ENCODE measurements at regions not wholly inside any gene's neighbourhood (a gene's known extent, or its start where the extent isn't known, plus 50 kb on each side); places are given as distances from the start of the nearest gene placed in this dataset.

GRCh38 chr2:103103678-103104077 is 341.8 kb downstream of the TMEM182 start:
- DNase-seq: no peak

DNA sequence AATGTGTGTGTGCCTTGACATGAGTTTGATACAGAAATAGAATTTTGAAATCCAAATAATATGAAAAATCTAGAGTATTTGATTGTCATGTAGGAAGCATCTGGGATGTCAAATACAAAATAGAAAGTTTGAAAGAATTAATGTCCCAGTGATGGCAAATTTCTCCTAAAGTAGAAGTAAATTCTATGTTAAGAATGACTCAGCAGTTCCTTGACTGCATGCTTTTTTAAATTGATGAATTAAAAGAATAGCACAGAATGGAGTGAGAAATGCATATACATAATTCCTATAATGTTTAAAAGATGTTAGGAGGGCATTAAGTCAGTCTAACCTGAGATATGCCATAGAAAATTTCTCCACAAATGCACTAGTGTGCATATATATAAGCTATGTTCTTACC is 357.5 kb downstream of the TMEM182 start:
- no peak for DNase-seq

GRCh38 chr2:103121106-103121505 is 359.3 kb downstream of the TMEM182 start:
- no peak for DNase-seq

DNA sequence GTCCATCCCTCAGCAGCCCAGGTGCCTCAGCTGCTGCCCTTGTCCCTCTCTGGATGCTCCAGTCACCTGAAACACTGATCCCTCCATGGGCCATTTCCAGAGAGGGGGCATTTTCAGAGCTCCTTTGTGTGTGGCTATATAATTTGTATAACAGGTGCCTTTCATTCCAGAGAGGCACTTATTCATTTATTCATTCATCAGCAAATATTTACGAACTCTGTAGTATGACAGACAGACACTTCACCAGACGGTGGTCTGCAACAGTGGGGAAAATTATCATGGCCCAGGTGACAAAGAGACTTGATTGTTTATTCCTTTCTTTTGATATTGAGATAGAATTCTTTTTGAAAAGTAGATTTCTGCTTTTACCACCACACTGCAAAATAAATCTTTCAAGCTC is 361.7 kb downstream of the TMEM182 start:
- no peak for DNase-seq

DNA sequence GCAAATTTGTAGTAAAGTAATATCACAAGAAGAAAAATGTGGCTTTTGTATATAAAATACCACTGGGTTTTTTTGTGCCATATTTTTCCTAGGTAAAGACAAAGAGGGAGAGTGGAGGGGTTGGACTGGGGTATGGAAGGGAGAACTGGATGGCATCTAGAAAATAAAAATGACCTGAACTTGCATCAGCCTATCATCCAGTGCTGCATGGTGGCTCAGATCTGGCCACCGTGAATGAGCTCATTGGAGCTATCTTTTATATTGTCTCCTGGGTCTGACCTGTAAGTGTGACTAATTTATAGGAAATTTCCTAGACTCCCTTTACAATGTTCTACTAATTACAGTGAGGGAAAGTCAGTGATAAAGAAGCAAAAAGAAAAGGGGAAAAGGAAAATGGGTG is 369.0 kb downstream of the TMEM182 start:
- DNase-seq: no peak

DNA sequence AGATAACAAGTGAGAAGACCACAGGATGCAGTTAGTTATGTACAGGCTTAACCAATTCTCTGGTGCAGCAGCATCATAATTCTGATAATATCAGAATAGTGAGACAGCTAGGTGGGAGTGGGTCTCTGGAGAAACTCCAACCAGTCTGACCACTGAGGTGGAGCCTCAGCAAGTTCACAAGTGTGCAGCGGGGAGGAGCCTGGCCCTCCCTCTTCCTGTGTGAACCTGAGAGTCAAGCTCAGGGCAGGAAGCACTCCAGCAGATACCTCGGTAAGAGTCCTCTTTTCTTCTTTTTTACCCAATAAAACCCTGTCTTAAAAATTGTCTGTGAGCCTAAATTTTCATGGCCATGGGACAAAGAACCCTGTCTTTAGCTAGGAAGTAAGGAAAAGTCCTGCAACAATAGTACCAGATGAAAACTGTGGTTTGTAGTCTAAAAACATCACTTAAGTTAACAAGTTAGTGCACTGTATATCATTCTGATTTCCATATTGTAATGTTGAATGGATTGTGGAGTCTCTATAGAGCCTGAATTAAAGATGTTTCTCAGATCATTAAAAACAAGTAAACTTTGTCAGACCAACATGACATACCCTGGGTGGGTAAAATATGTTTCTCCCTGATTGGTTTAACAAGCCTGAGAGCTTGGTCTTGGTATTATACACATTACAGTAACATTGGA is 370.8 kb downstream of the TMEM182 start:
- no peak for DNase-seq

DNA sequence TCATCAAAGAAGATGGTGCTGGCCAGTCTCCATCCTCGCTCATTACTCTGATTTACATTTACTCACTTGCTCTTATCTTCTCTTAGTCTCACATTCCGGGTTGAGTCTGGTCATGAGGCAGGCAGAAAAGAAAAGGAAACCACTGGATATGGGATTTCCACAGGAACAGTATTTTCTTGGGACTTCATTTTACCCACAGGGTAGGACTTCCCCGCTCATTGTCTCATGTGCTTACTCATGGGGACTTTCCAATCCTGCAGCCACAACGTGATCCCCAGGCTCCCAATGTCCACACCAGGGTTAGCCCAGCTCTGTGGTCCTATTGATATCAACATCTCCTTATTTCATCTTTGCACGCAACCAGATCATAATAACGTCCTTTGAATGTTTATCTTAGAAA is 373.8 kb downstream of the TMEM182 start:
- no peak for DNase-seq

DNA sequence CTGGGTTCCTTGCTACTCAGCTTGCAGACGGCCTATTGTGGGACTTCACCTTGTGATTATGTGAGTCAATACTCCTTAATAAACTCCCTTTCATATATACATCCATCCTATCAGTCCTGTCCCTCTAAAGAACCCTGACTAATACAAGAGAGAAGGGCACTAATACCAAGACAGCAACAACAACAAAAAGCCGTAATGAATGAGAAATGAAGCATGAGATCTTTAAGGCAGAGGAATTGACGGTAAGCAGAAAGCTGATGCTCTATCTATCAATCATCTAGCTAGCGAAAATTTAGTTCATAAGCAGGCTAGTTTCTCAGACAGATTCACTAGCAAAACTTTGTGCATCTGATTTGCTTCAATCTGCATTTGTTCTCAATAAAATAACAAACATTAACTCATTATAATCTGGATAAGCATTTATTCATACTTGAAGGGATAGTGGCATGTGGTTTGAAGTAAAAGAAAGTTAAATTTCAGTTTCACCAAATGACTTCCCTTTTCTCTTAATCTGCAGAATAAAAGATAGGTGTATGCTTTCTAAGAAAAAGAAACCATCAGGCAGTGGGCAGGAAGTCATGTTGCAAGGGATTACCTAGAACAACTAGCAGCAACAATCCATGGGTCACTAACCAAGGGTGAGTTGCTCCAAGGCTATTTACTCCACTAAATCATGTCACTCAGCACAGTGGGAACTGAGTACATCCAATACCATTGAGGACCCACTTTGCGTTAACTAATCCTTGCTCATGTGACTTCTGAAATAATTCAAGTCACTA is 376.5 kb downstream of the TMEM182 start:
- peak in 1 of 2 experiments; percentile 8 for DNase-seq

- DNase-seq: no peak
These were observed 377.9 kb downstream of the TMEM182 start for GRCh38 chr2:103139628-103140268.

GRCh38 chr2:103144837-103145236 is 383.0 kb downstream of the TMEM182 start:
- DNase-seq: no peak

- DNase-seq: no peak
These were observed 383.9 kb downstream of the TMEM182 start for GRCh38 chr2:103145739-103146138.

DNA sequence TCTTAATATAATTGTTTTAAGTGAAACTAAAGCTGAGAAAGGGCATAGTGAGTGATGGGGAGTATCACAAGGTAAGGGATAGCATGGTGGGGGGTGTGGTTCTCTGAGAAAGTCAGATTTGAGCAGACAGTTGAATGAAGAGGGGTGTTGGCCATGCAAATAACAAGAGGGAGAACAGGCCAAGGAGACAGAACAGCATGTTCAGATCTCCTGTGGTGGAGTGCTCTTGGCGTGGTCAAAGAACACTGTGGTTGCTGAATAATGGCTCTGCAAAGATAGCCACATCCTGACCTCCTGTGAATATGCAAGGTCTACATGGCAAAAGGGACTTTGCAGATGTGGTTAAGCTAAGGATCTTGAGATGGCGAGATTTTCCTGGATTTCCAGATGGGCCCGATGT is 389.2 kb downstream of the TMEM182 start:
- DNase-seq: no peak

DNA sequence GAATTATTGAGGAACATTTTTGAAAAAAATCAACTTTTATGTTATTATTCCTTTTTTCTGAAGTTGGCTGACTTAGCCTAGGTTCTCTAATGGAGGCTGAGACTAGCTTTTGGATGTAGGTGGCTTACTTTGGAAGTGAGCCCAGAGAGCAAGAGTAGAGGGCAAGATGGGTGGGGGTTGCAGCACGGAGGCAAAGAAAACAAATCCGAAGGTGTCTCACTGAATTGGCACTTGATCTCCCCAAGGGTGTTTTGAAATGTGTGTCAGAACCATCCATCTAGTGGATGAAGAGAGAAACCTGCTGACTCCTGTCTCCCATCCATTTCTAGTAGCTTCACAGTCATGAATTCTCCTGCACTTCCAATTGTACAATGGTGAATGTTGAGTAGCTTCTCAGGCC is 390.7 kb downstream of the TMEM182 start:
- DNase-seq: no peak

GRCh38 chr2:103153580-103154284 is 391.9 kb downstream of the TMEM182 start:
- DNase-seq: no peak

DNA sequence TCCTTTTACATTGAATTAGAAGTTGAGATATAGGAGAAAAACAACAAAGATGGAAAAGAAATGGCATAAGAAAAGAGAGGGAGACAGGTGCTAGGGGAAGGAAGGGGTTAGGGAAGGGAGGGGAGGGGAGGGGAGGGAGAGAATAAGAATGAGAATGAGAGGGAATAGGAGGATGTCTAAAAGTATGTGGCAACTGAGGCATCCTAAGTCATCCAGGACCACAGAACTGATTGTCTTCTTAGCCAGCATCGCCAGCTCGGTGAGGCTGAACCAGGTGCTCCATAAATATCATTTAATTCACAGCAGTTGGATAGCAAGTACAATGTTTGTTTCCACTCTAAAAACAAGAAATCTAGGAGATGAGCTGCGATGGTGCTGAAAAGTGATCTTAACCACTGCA is 393.5 kb downstream of the TMEM182 start:
- DNase-seq: no peak

- no peak for DNase-seq
These were observed 397.2 kb downstream of the TMEM182 start for GRCh38 chr2:103159018-103159417.

GRCh38 chr2:103161456-103162289 is 399.8 kb downstream of the TMEM182 start:
- DNase-seq: peak; percentile 23 to 55

DNA sequence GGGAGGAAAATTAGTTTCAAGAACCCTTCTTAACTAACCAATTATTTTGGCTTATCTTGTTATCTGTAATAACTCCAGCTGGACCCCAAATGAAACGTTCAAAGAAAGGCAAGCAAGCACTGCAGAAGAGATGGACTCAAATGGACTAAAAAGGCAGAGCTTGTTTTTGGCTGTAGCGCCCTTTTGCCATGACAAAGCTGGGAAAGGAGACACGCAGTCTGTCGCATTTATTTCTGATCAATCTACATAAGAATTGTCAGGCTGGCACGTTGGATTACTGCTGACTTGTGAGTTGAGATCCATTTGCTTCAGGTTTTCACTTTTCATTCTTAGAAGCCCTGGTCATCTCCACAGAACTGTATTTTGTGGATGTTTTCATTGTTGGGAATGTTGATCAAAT is 402.9 kb downstream of the TMEM182 start:
- DNase-seq: no peak

GRCh38 chr2:103165836-103166235 is 404.0 kb downstream of the TMEM182 start:
- no peak for DNase-seq

DNA sequence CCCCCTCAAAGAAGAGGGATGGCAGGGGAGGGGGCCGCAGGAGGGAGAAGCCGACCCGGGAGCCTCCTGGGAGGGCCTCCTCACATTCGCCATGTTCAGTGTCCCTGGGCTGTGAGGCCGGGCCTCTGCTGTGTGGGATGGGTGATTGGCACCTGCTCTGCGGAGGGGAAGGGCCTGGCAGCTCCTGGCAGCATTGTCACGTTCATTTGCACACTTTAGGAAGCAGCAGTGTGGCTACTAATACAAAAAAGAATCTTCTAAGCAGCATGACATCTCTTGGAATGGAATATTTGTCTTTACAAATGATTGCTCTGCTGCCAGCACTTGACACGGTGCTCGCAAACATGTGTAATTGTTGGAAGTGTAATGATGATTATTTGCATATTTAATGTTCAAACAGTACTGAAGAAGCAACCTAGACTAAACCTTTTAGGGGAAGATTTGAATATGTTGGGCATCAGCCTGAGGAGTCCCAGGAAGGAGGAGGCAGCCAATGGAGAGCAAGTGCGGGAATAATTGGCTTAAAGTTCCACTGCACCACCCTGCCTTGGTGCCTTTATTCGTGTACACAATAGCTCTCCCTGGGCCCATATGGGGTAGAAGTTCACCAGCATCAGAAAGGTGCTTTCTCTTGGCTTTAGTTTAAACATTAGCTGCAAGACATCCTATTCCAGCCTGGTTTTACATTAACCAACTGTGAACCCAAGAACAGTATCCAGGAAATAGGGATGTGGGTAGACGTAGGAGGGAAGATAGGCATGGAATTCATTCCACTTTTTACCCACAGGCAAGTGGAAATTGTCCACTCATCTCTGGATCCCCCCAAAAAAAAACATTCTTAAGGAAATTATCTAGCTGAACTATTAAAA is 404.9 kb downstream of the TMEM182 start:
- DNase-seq: no peak

GRCh38 chr2:103167599-103167998 is 405.8 kb downstream of the TMEM182 start:
- no peak for DNase-seq

Measured in AML-193 (cell line).